ENCODE measurements at regions not wholly inside any gene's neighbourhood (a gene's known extent, or its start where the extent isn't known, plus 50 kb on each side); places are given as distances from the start of the nearest gene placed in this dataset.
"Not testable (repeated sequence)": the region's sequence is repeated elsewhere in the genome, so short reads cannot be mapped to it uniquely, and the experiment has no call there.

- Histone ChIP-seq H3K4me1 (ENCODE audit: insufficient read depth, low read length) (no peaks in the 10 kb centered on the region), H3K27me3 (ENCODE audit: insufficient read depth, low read length) (no peaks in the 10 kb centered on the region), H3K4me3 (ENCODE audit: low read length) (no peak overlapping the region), H3K9me3 (ENCODE audit: low read depth, low read length) (no peaks in the 10 kb centered on the region)
These were observed 713.0 kb downstream of the BRINP3 start for GRCh38 chr1:189764391-189765320.

DNA sequence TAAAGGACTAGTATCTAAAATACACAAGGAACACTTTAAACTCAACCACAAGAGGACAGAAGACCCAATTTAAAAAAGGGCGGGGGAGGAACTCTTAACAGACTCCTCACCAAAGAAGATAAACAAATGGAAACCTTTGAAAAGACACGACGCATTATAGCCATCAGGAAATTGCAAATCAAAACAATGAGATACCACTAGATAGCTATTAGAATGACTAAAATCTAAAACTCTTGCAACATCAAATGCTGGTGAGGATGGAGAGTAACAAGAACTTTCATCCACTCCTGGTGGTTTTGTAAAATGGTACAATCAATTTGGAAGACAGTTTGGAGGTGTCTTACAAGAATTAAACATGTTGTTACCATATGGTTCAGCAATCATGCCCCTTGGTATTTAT lies 708.2 kb downstream of the BRINP3 start:
- no peaks in the 10 kb centered on the region for H3K9me3 ChIP-seq (ENCODE audit: low read depth, low read length)
- H3K4me1 ChIP-seq (ENCODE audit: insufficient read depth, low read length) = no peaks in the 10 kb centered on the region
- H3K4me3 ChIP-seq (ENCODE audit: low read length) = no peak overlapping the region
- no peaks in the 10 kb centered on the region for H3K27me3 ChIP-seq (ENCODE audit: insufficient read depth, low read length)

- Histone ChIP-seq H3K4me1 (ENCODE audit: insufficient read depth, low read length) (no peaks in the 10 kb centered on the region), H3K27me3 (ENCODE audit: insufficient read depth, low read length) (no peaks in the 10 kb centered on the region), H3K9me3 (ENCODE audit: low read depth, low read length) (no peaks in the 10 kb centered on the region), H3K4me3 (ENCODE audit: low read length) (no peak overlapping the region)
These were observed 702.9 kb downstream of the BRINP3 start for GRCh38 chr1:189774721-189775287.

DNA sequence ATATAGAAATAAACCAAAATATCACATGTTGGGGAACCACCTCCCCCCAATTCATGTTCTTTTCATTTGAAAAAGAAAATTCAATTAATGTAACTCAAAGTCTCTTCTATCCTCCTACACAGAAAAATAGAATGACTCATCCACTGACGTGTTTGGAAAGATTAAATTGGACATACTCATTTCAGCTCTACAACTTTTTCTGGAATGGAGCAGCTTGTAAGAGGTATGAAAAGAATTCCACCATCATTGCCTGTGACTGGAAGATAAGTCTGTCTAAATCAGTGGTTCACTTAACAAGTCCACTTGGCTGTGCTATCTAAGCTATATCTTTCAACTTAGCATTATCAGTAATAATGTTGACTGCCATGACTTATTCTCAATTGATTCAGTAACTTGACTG lies 702.3 kb downstream of the BRINP3 start:
- H3K9me3 ChIP-seq (ENCODE audit: low read depth, low read length) = no peaks in the 10 kb centered on the region
- no peaks in the 10 kb centered on the region for H3K27me3 ChIP-seq (ENCODE audit: insufficient read depth, low read length)
- no peaks in the 10 kb centered on the region for H3K4me1 ChIP-seq (ENCODE audit: insufficient read depth, low read length)
- no peak overlapping the region for H3K4me3 ChIP-seq (ENCODE audit: low read length)

DNA sequence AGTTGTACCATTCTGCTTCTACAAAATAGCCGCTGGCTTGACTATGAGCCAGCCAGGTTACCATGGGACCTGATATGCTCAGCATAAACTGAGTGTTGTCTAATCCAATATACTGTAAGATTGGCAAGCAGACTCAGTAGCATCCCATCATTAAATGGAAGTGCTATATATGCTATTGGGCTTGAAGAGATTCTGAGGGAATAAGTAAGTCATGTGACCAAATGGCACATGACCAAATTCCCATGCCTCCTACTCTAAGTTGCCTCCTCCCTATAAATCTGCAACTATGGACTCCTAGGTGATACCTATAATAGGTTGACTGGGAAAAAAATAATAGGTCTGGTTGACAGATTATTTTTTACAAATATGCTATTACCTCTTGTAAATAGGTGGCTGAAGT lies 698.6 kb downstream of the BRINP3 start:
- H3K27me3 ChIP-seq (ENCODE audit: insufficient read depth, low read length) = no peaks in the 10 kb centered on the region
- no peak overlapping the region for H3K4me3 ChIP-seq (ENCODE audit: low read length)
- H3K9me3 ChIP-seq (ENCODE audit: low read depth, low read length) = no peaks in the 10 kb centered on the region
- no peaks in the 10 kb centered on the region for H3K4me1 ChIP-seq (ENCODE audit: insufficient read depth, low read length)

DNA sequence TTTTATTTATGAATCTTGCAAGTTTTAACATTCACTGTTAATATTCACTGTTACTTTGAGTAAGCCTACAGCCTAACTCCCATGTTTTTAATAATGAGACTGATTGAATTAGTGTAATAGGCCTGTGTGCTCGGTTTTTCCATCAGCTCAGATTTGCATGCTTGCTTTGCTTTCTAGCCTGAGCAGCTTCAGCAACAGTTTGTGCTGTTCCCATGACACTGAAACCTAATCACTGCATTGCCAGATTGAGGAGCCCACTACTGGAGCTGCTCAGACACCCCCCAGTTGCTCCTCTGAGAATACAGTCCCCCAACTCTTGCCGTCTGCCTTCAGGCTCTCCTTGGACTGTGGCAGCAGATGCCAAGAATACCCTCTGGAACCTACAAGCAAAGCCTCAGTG lies 695.4 kb downstream of the BRINP3 start:
- Histone ChIP-seq H3K4me3 (ENCODE audit: low read length) (no peak overlapping the region), H3K4me1 (ENCODE audit: insufficient read depth, low read length) (no peaks in the 10 kb centered on the region), H3K27me3 (ENCODE audit: insufficient read depth, low read length) (no peaks in the 10 kb centered on the region), H3K9me3 (ENCODE audit: low read depth, low read length) (no peaks in the 10 kb centered on the region)

GRCh38 chr1:189783456-189783855 lies 694.2 kb downstream of the BRINP3 start:
- no peak overlapping the region for H3K4me3 ChIP-seq (ENCODE audit: low read length)
- H3K27me3 ChIP-seq (ENCODE audit: insufficient read depth, low read length) = no peaks in the 10 kb centered on the region
- H3K9me3 ChIP-seq (ENCODE audit: low read depth, low read length) = no peaks in the 10 kb centered on the region
- H3K4me1 ChIP-seq (ENCODE audit: insufficient read depth, low read length) = no peaks in the 10 kb centered on the region

DNA sequence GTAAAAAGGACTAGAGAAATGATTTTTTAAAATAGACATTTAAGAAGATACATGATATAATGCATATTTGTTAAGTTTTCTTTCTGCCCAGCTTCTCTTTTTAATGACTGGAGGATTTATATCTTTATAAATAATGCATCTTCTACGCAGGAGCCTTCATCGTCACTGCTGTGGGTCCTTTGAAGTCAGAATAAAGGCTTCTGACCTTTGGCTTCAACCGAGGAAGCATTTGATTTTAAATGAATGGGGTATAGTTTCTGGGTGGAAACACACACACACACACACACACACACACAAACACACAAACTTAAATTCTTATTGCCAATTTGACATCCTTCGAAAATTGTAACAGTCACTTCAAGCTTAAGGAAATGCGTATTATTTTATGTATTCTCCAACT lies 690.9 kb downstream of the BRINP3 start:
- Histone ChIP-seq H3K4me3 (ENCODE audit: low read length) (no peak overlapping the region), H3K4me1 (ENCODE audit: insufficient read depth, low read length) (no peaks in the 10 kb centered on the region), H3K9me3 (ENCODE audit: low read depth, low read length) (peaks cover 9% of the 10 kb centered on the region), H3K27me3 (ENCODE audit: insufficient read depth, low read length) (no peaks in the 10 kb centered on the region)

DNA sequence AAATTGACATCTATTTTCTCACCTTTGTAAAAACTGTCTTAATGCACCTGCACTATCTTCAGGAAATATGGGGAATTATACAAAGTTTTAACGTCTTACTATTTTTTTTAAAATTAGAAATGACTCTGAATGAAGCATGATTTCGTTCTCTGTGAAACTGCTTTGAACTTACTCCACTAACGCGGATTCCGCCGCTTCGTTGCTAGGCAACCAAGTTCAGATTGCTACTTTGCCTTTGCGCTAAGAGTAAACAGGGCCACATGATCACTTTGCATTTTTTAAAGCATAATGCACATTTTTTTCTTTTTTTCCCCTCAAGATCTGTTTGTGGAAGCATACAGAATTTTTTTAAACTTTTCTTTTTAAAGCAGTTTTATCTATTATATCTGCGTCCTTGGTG lies 690.5 kb downstream of the BRINP3 start:
- Histone ChIP-seq H3K4me1 (ENCODE audit: insufficient read depth, low read length) (no peaks in the 10 kb centered on the region), H3K9me3 (ENCODE audit: low read depth, low read length) (peaks cover 9% of the 10 kb centered on the region), H3K4me3 (ENCODE audit: low read length) (no peak overlapping the region), H3K27me3 (ENCODE audit: insufficient read depth, low read length) (no peaks in the 10 kb centered on the region)

DNA sequence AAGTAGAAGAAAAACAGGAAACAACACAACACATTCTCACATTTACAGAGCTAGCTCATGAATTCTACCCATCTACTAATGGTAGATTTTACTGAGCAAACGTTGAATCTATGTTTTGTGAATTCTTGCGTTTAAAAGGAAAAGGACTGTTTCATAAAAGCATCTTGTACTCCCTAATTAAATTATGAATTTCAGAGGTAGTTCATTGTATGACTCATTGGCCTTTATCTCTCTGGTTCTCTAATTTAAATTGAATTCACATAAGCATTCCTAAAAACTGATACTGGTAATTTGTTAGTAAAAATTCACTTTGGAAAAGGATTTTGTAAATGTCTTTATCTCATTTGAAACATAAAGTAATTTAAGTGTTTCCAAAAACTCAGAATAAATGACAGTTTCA lies 687.3 kb downstream of the BRINP3 start:
- no peak overlapping the region for H3K4me3 ChIP-seq (ENCODE audit: low read length)
- H3K9me3 ChIP-seq (ENCODE audit: low read depth, low read length) = peaks cover 9% of the 10 kb centered on the region
- H3K4me1 ChIP-seq (ENCODE audit: insufficient read depth, low read length) = no peaks in the 10 kb centered on the region
- H3K27me3 ChIP-seq (ENCODE audit: insufficient read depth, low read length) = no peaks in the 10 kb centered on the region

DNA sequence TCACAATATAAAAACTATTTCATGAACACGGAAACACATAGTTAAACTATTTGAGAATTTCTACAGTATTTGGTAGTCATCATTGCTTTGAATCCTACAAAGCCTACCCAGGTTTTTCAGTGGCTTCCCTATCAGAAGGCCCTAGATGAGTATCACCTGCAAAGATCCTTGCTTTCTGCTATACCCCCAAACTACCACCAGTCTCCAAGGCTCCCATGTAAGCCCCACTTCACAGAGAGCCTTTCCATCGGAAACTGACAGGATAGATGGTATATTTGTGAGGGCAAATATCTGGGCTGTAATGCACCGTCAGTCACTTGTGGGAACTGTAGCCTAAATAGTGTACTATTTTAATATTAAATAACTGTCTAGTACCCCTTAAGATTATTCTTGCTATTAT lies 674.3 kb downstream of the BRINP3 start:
- H3K4me1 ChIP-seq (ENCODE audit: insufficient read depth, low read length) = no peaks in the 10 kb centered on the region
- H3K9me3 ChIP-seq (ENCODE audit: low read depth, low read length) = peaks cover under 1% of the 10 kb centered on the region
- no peaks in the 10 kb centered on the region for H3K27me3 ChIP-seq (ENCODE audit: insufficient read depth, low read length)
- no peak overlapping the region for H3K4me3 ChIP-seq (ENCODE audit: low read length)

GRCh38 chr1:189804352-189804751 lies 673.3 kb downstream of the BRINP3 start:
- H3K27me3 ChIP-seq (ENCODE audit: insufficient read depth, low read length) = no peaks in the 10 kb centered on the region
- H3K4me3 ChIP-seq (ENCODE audit: low read length) = no peak overlapping the region
- H3K4me1 ChIP-seq (ENCODE audit: insufficient read depth, low read length) = no peaks in the 10 kb centered on the region
- peaks cover 4% of the 10 kb centered on the region for H3K9me3 ChIP-seq (ENCODE audit: low read depth, low read length)

GRCh38 chr1:189805735-189806134 lies 671.9 kb downstream of the BRINP3 start:
- Histone ChIP-seq H3K27me3 (ENCODE audit: insufficient read depth, low read length) (no peaks in the 10 kb centered on the region), H3K4me1 (ENCODE audit: insufficient read depth, low read length) (no peaks in the 10 kb centered on the region), H3K4me3 (ENCODE audit: low read length) (no peak overlapping the region), H3K9me3 (ENCODE audit: low read depth, low read length) (peaks cover 4% of the 10 kb centered on the region)

DNA sequence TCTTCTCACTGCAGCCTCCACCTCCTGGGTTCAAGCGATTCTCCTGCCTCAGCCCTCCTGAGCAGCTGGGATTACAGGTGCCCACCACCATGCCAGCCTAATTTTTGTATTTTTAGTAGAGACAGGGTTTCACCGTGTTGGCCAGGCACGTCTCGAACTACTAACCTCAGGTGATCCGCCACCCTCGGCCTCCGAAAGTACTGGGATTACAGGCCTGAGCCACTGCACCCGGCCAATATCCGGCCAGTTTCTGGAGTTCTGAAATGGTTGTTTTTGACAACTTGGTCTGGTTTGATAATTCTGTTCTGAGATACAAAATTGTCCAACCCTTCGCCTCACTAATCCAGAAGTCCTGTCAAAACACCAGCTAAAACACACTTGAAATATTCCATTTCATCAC lies 667.0 kb downstream of the BRINP3 start:
- not testable (repeated sequence) for H3K9me3 ChIP-seq (ENCODE audit: low read depth, low read length); H3K4me3 ChIP-seq (ENCODE audit: low read length); H3K27me3 ChIP-seq (ENCODE audit: insufficient read depth, low read length); H3K4me1 ChIP-seq (ENCODE audit: insufficient read depth, low read length)

DNA sequence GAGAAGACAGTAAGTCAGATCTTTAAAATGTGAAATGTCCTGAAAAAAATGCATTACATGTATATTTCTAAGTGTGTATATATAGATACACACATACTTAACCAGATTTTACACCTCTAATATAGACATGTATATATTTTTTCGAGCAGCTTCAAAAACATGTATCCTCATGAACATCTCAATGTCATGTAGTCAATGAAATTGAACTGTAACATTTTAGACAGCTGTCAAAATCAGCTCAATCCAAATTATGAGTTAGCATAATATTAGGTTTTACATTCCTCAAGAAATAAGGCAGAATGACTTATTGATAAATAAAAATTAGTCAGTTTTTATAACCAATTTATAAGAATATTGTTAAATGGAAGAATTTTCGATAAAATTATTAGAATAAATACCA lies 665.7 kb downstream of the BRINP3 start:
- Histone ChIP-seq H3K4me1 (ENCODE audit: insufficient read depth, low read length) (no peaks in the 10 kb centered on the region), H3K4me3 (ENCODE audit: low read length) (no peak overlapping the region)

GRCh38 chr1:189816558-189816957 lies 661.1 kb downstream of the BRINP3 start:
- Histone ChIP-seq H3K4me3 (ENCODE audit: low read length) (no peak overlapping the region), H3K4me1 (ENCODE audit: insufficient read depth, low read length) (no peaks in the 10 kb centered on the region), H3K27me3 (ENCODE audit: insufficient read depth, low read length) (no peaks in the 10 kb centered on the region), H3K9me3 (ENCODE audit: low read depth, low read length) (no peaks in the 10 kb centered on the region)

More for the DNA sequence above, 665.7 kb downstream of the BRINP3 start:
- H3K27me3 ChIP-seq (ENCODE audit: insufficient read depth, low read length) = no peaks in the 10 kb centered on the region
- H3K9me3 ChIP-seq (ENCODE audit: low read depth, low read length) = peaks cover 4% of the 10 kb centered on the region
